GM12892 (cell line): ENCODE measurements at regions not wholly inside any gene's neighbourhood (a gene's known extent, or its start where the extent isn't known, plus 50 kb on each side); places are given as distances from the start of the nearest gene placed in this dataset.

Source experiments
- POLR2A ChIP-seq: IDR thresholded peaks from 2 replicates; pipeline ENCODE4 v1.6.1; 2011; ENCODE audit warnings: low read depth, low read length, control low read depth
- POLR2AphosphoS5 ChIP-seq: IDR thresholded peaks from 2 replicates; pipeline ENCODE4 v1.6.1; 2011; ENCODE audit warnings: low read depth, low read length, control low read depth
- TAF1 ChIP-seq: IDR thresholded peaks from 2 replicates; pipeline ENCODE4 v1.6.1; 2011; ENCODE audit warnings: low read depth, mild to moderate bottlenecking, control low read depth, low read length, borderline replicate concordance

DNA sequence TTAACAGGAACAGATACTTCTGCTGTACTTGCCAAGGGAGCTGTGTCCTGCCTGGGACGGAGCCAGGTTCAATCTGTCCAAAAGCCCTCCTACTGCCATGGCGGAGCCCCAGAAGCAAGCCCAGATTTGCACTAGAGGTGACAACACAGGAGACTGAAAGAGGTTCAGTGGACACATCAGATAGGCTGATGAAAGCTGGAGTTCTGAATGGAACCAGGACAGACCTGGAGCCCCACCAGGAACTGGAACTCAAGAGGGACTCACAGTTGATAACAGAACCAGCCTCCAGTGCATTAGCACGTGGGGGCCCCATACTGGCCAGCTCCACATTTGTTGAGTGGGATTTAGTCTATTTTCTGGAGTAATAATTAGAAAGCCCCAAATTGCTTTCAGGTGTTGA is 315.5 kb downstream of the ARRDC4 start:
- TF ChIP-seq POLR2A (no peak), POLR2AphosphoS5 (no peak), TAF1 (no peak)
